Activated CD4-positive, alpha-beta memory T cell treated with anti-CD3 and anti-CD28 coated beads, Interleukin-2, amount 10 ng/mL, durations not matched to agents 7 days and 5 days (primary cell): ENCODE measurements at regions not wholly inside any gene's neighbourhood (a gene's known extent, or its start where the extent isn't known, plus 50 kb on each side); places are given as distances from the start of the nearest gene placed in this dataset.

ENCODE experiments used
- CTCF ChIA-PET: fragments of 350-600 bp; sonication (Branson Sonifier 250); formaldehyde crosslinking; loops from one replicate; lab custom pipeline; 2021; ENCODE audit warnings: antibody characterized with exemption, inconsistent platforms; lab: Charles Lee
- POLR2A ChIA-PET: fragments of 350-600 bp; sonication (Branson Sonifier 250); formaldehyde crosslinking; loops from one replicate; lab custom pipeline; 2021; ENCODE audit warnings: antibody characterized with exemption; lab: Charles Lee
- DNase-seq: peaks from one replicate; pipeline ENCODE4 v3.0.0-alpha.2; 2020
- H3K27ac Mint-ChIP-seq: one replicate; pipeline ENCODE4 v1.8.0; 2021; ENCODE audit warnings: mild to moderate bottlenecking, mixed read lengths
- H3K27me3 Mint-ChIP-seq: one replicate; pipeline ENCODE4 v1.8.0; 2021; ENCODE audit warnings: mixed read lengths
- H3K36me3 Mint-ChIP-seq: one replicate; pipeline ENCODE4 v1.8.0; 2021; ENCODE audit warnings: low read depth, mixed read lengths
- H3K4me1 Mint-ChIP-seq: one replicate; pipeline ENCODE4 v1.8.0; 2021; ENCODE audit warnings: mixed read lengths
- H3K4me3 Mint-ChIP-seq: one replicate; pipeline ENCODE4 v1.8.0; 2021; ENCODE audit warnings: mild to moderate bottlenecking, mixed read lengths
- H3K9me3 Mint-ChIP-seq: one replicate; pipeline ENCODE4 v1.8.0; 2021; ENCODE audit warnings: mixed read lengths

GRCh38 chr5:74192606-74193299 is 447.8 kb downstream of the ENC1 start:
- peaks cover 14% of the 10 kb centered on the region for H3K27me3 Mint-ChIP-seq
- DNase-seq = no peak
- H3K4me3 Mint-ChIP-seq = no peak overlapping the region
- ChIA-PET CTCF (no interaction called here), POLR2A (interaction anchor here (0.7 kb wide), 1 partner anchor 46 kb away, joined by 3 read pairs; no protein-coding TSS in a partner anchor)
- no peaks in the 10 kb centered on the region for H3K36me3 Mint-ChIP-seq
- no peaks in the 10 kb centered on the region for H3K4me1 Mint-ChIP-seq
- no peak overlapping the region for H3K27ac Mint-ChIP-seq
- H3K9me3 Mint-ChIP-seq = no peaks in the 10 kb centered on the region

- H3K27ac Mint-ChIP-seq = no peak overlapping the region
- no peaks in the 10 kb centered on the region for H3K36me3 Mint-ChIP-seq
- H3K27me3 Mint-ChIP-seq = peaks cover 12% of the 10 kb centered on the region
- no peak for DNase-seq
- no peak overlapping the region for H3K4me3 Mint-ChIP-seq
- CTCF ChIA-PET = no interaction called here
- POLR2A ChIA-PET = no interaction called here
- no peaks in the 10 kb centered on the region for H3K9me3 Mint-ChIP-seq
- H3K4me1 Mint-ChIP-seq = no peaks in the 10 kb centered on the region
Measured at GRCh38 chr5:74188351-74189105, 452.0 kb downstream of the ENC1 start.

GRCh38 chr5:74187757-74188156 is 452.8 kb downstream of the ENC1 start:
- H3K4me3 Mint-ChIP-seq = no peak overlapping the region
- H3K4me1 Mint-ChIP-seq = no peaks in the 10 kb centered on the region
- peaks cover 8% of the 10 kb centered on the region for H3K27me3 Mint-ChIP-seq
- H3K9me3 Mint-ChIP-seq = no peaks in the 10 kb centered on the region
- no peak for DNase-seq
- ChIA-PET CTCF (no interaction called here), POLR2A (no interaction called here)
- no peak overlapping the region for H3K27ac Mint-ChIP-seq
- H3K36me3 Mint-ChIP-seq = no peaks in the 10 kb centered on the region

GRCh38 chr5:74186356-74187315 is 453.9 kb downstream of the ENC1 start:
- no peak overlapping the region for H3K27ac Mint-ChIP-seq
- ChIA-PET POLR2A (no interaction called here), CTCF (no interaction called here)
- H3K4me1 Mint-ChIP-seq = peaks cover 3% of the 10 kb centered on the region
- H3K36me3 Mint-ChIP-seq = no peaks in the 10 kb centered on the region
- H3K27me3 Mint-ChIP-seq = peaks cover 6% of the 10 kb centered on the region
- DNase-seq = no peak
- H3K4me3 Mint-ChIP-seq = no peak overlapping the region
- no peaks in the 10 kb centered on the region for H3K9me3 Mint-ChIP-seq

GRCh38 chr5:74185599-74185998 is 454.9 kb downstream of the ENC1 start:
- H3K27ac Mint-ChIP-seq = no peak overlapping the region
- CTCF ChIA-PET = no interaction called here
- H3K36me3 Mint-ChIP-seq = no peaks in the 10 kb centered on the region
- DNase-seq = no peak
- peaks cover 8% of the 10 kb centered on the region for H3K27me3 Mint-ChIP-seq
- POLR2A ChIA-PET = no interaction called here
- peaks cover 3% of the 10 kb centered on the region for H3K4me1 Mint-ChIP-seq
- no peak overlapping the region for H3K4me3 Mint-ChIP-seq
- H3K9me3 Mint-ChIP-seq = no peaks in the 10 kb centered on the region

- Mint-ChIP-seq H3K4me1 (peaks cover 3% of the 10 kb centered on the region), H3K27ac (no peak overlapping the region), H3K36me3 (no peaks in the 10 kb centered on the region), H3K9me3 (no peaks in the 10 kb centered on the region), H3K27me3 (peaks cover 8% of the 10 kb centered on the region), H3K4me3 (no peak overlapping the region)
- ChIA-PET CTCF (no interaction called here), POLR2A (no interaction called here)
- DNase-seq = no peak
Measured at GRCh38 chr5:74184649-74185048, 455.9 kb downstream of the ENC1 start.

- Mint-ChIP-seq H3K4me1 (peaks cover 3% of the 10 kb centered on the region), H3K9me3 (no peaks in the 10 kb centered on the region), H3K27ac (no peak overlapping the region), H3K4me3 (no peak overlapping the region), H3K27me3 (peaks cover 8% of the 10 kb centered on the region), H3K36me3 (no peaks in the 10 kb centered on the region)
- DNase-seq = no peak
- ChIA-PET POLR2A (no interaction called here), CTCF (no interaction called here)
Measured at GRCh38 chr5:74183041-74183440, 457.5 kb downstream of the ENC1 start.

- no peak overlapping the region for H3K4me3 Mint-ChIP-seq
- DNase-seq = no peak
- H3K9me3 Mint-ChIP-seq = no peaks in the 10 kb centered on the region
- peaks cover 10% of the 10 kb centered on the region for H3K27me3 Mint-ChIP-seq
- peaks cover 3% of the 10 kb centered on the region for H3K4me1 Mint-ChIP-seq
- ChIA-PET POLR2A (no interaction called here), CTCF (interaction anchor here (0.7 kb wide), 1 partner anchor 108 kb away, joined by 3 read pairs; no protein-coding TSS in a partner anchor)
- no peaks in the 10 kb centered on the region for H3K36me3 Mint-ChIP-seq
- H3K27ac Mint-ChIP-seq = no peak overlapping the region
Measured at GRCh38 chr5:74182603-74183002, 457.9 kb downstream of the ENC1 start.

GRCh38 chr5:74179701-74180100 is 460.8 kb downstream of the ENC1 start:
- peaks cover 17% of the 10 kb centered on the region for H3K27me3 Mint-ChIP-seq

GRCh38 chr5:74179179-74179578 is 461.3 kb downstream of the ENC1 start:
- H3K36me3 Mint-ChIP-seq = no peaks in the 10 kb centered on the region
- peaks cover 15% of the 10 kb centered on the region for H3K27me3 Mint-ChIP-seq
- H3K4me3 Mint-ChIP-seq = no peak overlapping the region
- DNase-seq = no peak
- ChIA-PET CTCF (no interaction called here), POLR2A (no interaction called here)
- no peaks in the 10 kb centered on the region for H3K9me3 Mint-ChIP-seq
- peaks cover 3% of the 10 kb centered on the region for H3K4me1 Mint-ChIP-seq
- no peak overlapping the region for H3K27ac Mint-ChIP-seq

More at GRCh38 chr5:74179701-74180100, 460.8 kb downstream of the ENC1 start:
- H3K4me1 Mint-ChIP-seq = peaks cover 3% of the 10 kb centered on the region
- no peak for DNase-seq
- CTCF ChIA-PET = no interaction called here
- no peaks in the 10 kb centered on the region for H3K36me3 Mint-ChIP-seq
- H3K27ac Mint-ChIP-seq = no peak overlapping the region
- no peak overlapping the region for H3K4me3 Mint-ChIP-seq
- POLR2A ChIA-PET = no interaction called here
- no peaks in the 10 kb centered on the region for H3K9me3 Mint-ChIP-seq

GRCh38 chr5:74177961-74178360 is 462.6 kb downstream of the ENC1 start:
- CTCF ChIA-PET = no interaction called here
- H3K27ac Mint-ChIP-seq = no peak overlapping the region
- no peak for DNase-seq
- POLR2A ChIA-PET = no interaction called here
- H3K9me3 Mint-ChIP-seq = no peaks in the 10 kb centered on the region
- H3K4me1 Mint-ChIP-seq = peaks cover 3% of the 10 kb centered on the region
- no peak overlapping the region for H3K4me3 Mint-ChIP-seq
- no peaks in the 10 kb centered on the region for H3K36me3 Mint-ChIP-seq
- peaks cover 14% of the 10 kb centered on the region for H3K27me3 Mint-ChIP-seq

- no peak overlapping the region for H3K4me3 Mint-ChIP-seq
- no peaks in the 10 kb centered on the region for H3K36me3 Mint-ChIP-seq
- DNase-seq = no peak
- no peaks in the 10 kb centered on the region for H3K9me3 Mint-ChIP-seq
- H3K4me1 Mint-ChIP-seq = no peaks in the 10 kb centered on the region
- POLR2A ChIA-PET = no interaction called here
- peaks cover 16% of the 10 kb centered on the region for H3K27me3 Mint-ChIP-seq
- CTCF ChIA-PET = no interaction called here
- no peak overlapping the region for H3K27ac Mint-ChIP-seq
Measured at GRCh38 chr5:74174366-74174765, 466.2 kb downstream of the ENC1 start.

GRCh38 chr5:74173665-74174064 is 466.9 kb downstream of the ENC1 start:
- H3K4me1 Mint-ChIP-seq = no peaks in the 10 kb centered on the region
- ChIA-PET CTCF (no interaction called here), POLR2A (no interaction called here)
- H3K9me3 Mint-ChIP-seq = no peaks in the 10 kb centered on the region
- peaks cover 16% of the 10 kb centered on the region for H3K27me3 Mint-ChIP-seq
- no peak overlapping the region for H3K4me3 Mint-ChIP-seq
- H3K36me3 Mint-ChIP-seq = no peaks in the 10 kb centered on the region
- no peak overlapping the region for H3K27ac Mint-ChIP-seq
- DNase-seq = no peak
